ENCODE measurements at regions not wholly inside any gene's neighbourhood (a gene's known extent, or its start where the extent isn't known, plus 50 kb on each side); places are given as distances from the start of the nearest gene placed in this dataset.
A peak's percentile ranks its signal among the peaks of the same experiment; 100 is the strongest.

DNA sequence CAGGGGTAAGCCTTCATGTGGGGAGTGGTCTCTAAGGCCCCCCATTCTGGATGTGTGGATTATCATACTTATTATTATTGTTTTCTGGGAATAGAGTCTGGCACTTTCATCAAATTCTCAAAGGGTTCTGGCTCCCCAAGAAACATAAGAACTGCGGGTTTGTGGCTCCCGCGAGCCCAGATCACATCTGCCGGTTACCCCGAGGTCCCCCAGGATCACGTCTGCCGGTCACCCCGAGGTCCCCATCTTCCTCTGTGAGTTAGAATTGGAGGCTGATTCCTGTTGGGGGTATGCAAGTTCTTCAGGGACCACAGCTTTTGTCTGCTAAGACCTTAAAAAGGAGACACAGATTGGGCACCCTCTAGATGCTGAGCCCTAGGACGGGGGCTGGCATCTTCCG is 116.7 kb upstream of the FRMD1 start:
- Histone ChIP-seq H3K4me3 (no peak overlapping the region), H3K27me3 (no peaks in the 10 kb centered on the region), H3K36me3 (no peaks in the 10 kb centered on the region), H3K27ac (peak overlapping the region; percentile 62 to 90 (median 89)), H3K9me3 (no peaks in the 10 kb centered on the region), H3K4me1 (peaks cover 0 to 29% (median 13%) of the 10 kb centered on the region in 4 donors)
- TF ChIP-seq CTCF (IDR thresholded peaks at IDR 0.05) (no peak), POLR2A (IDR thresholded peaks at IDR 0.05) (no peak)
- DNase-seq (no peak), ATAC-seq (no peak)
- 57% methylated on average over 5 of the region's 10 CpGs for whole genome bisulfite sequencing (ENCODE audit: insufficient coverage, low coverage, low lambda C conversion rate, missing lambda C conversion rate)
- intact Hi-C loops (cut with DNase I), result no loop called here

GRCh38 chr6:168194732-168195567 is 115.9 kb upstream of the FRMD1 start:
- Histone ChIP-seq H3K27ac (peak overlapping the region in 2 of 3 donors; percentile 89 to 90), H3K36me3 (no peaks in the 10 kb centered on the region), H3K9me3 (no peaks in the 10 kb centered on the region), H3K4me3 (no peak overlapping the region), H3K27me3 (no peaks in the 10 kb centered on the region), H3K4me1 (peaks cover 0 to 23% (median 11%) of the 10 kb centered on the region in 4 donors)
- 90% methylated on average over 3 of the region's 19 CpGs for WGBS (ENCODE audit: insufficient coverage, low coverage, low lambda C conversion rate, missing lambda C conversion rate)
- DNase-seq (no peak), ATAC-seq (no peak)
- TF ChIP-seq POLR2A (IDR thresholded peaks at IDR 0.05), result no peak
- TF ChIP-seq CTCF (IDR thresholded peaks at IDR 0.05), result no peak
- intact Hi-C loops (cut with DNase I), result no loop called here

- no peaks in the 10 kb centered on the region for H3K36me3 ChIP-seq
- peaks cover 0 to 20% (median 9%) of the 10 kb centered on the region in 4 donors for H3K4me1 ChIP-seq
- 92% methylated on average over 10 of the region's 42 CpGs for WGBS (ENCODE audit: insufficient coverage, low coverage, low lambda C conversion rate, missing lambda C conversion rate)
- H3K4me3 ChIP-seq, result no peak overlapping the region
- no peak for ATAC-seq
- no peaks in the 10 kb centered on the region for H3K27me3 ChIP-seq
- no peak for DNase-seq
- H3K27ac ChIP-seq, result no peak overlapping the region
- no peak for TF ChIP-seq POLR2A (IDR thresholded peaks at IDR 0.05)
- TF ChIP-seq CTCF (IDR thresholded peaks at IDR 0.05), result no peak
- H3K9me3 ChIP-seq, result no peaks in the 10 kb centered on the region
- intact Hi-C loops (cut with DNase I), result no loop called here
These were observed 115.1 kb upstream of the FRMD1 start for GRCh38 chr6:168193816-168194721.

DNA sequence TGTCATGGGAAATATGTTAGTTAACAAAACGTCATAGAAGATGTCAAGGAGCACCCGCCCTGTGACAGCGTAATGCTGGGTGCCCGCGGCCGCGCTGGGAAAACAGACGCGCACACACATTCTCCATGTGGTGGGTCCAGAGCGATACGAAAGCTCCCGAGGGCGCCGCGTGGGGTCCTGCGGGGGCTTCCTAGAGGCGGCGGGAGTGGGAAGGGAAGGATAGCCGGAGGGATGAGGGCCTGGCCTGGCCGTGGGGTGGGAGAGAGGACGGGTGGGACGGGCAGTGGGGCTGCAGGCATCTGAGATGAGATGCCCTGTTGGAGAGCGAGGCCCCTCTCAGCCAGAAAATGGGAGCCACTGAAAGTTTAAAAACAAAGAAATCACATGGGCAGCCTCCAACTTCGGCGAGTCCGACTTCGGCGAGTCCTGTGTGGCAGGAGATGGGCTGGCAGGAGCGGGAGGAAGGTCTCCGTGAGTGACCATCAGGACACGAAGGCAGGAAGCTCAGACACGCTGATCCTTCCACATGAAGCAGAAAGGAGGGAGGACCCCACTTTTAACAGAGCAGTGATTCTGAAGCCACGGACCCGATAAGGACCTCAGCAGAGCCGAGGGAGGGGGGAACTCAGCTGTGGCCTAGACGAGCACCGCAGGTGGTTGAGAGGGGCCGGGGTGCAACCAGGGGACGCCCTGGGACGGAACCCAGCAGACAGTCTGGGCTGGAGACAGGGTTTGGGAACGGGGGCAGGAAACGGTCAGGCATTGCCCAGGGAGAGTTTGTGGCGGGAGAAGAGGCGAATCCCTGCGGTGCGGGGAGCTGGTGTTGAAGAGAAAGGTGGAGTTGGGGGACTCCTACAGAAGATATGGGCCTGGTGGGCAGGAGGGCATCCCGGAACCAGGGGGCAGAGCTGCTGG is 114.1 kb upstream of the FRMD1 start:
- ATAC-seq (no peak), DNase-seq (no peak)
- Histone ChIP-seq H3K4me1 (peaks cover 0 to 20% (median 9%) of the 10 kb centered on the region in 4 donors), H3K27me3 (no peaks in the 10 kb centered on the region), H3K9me3 (no peaks in the 10 kb centered on the region), H3K27ac (no peak overlapping the region), H3K36me3 (no peaks in the 10 kb centered on the region), H3K4me3 (no peak overlapping the region)
- 88% methylated on average over 32 of the region's 47 CpGs for whole genome bisulfite sequencing (ENCODE audit: insufficient coverage, low coverage, low lambda C conversion rate, missing lambda C conversion rate)
- intact Hi-C loops (cut with DNase I), result no loop called here
- TF ChIP-seq CTCF (IDR thresholded peaks at IDR 0.05), result no peak

Measured in right lobe of liver (tissue), 6 donors.